Smooth muscle cell (in vitro differentiated cells): ENCODE measurements at regions not wholly inside any gene's neighbourhood (a gene's known extent, or its start where the extent isn't known, plus 50 kb on each side); places are given as distances from the start of the nearest gene placed in this dataset.

Experiments used
- DNase-seq: peaks from one replicate; lab custom pipeline; 2025; ENCODE audit not compliant: unreplicated experiment; lab: John Stamatoyannopoulos, UW
- H2AFZ ChIP-seq: fragments of 200-600 bp; sonication (generic); 2 replicates; pipeline ENCODE4 v1.6.0; 2016; ENCODE audit warnings: antibody characterized with exemption, low read depth, mild to moderate bottlenecking
- H3F3A ChIP-seq: fragments of 200-600 bp; sonication (generic); 2 replicates; pipeline ENCODE4 v1.6.0; 2017; ENCODE audit warnings: antibody characterized with exemption, low read depth
- H3K27ac ChIP-seq: fragments of 200-600 bp; sonication (generic); 2 replicates; pipeline ENCODE4 v1.5.1; 2016; ENCODE audit warnings: low read depth, mild to moderate bottlenecking
- H3K27me3 ChIP-seq: fragments of 200-600 bp; sonication (generic); 2 replicates; pipeline ENCODE4 v1.6.1; 2016; ENCODE audit warnings: low read depth, mild to moderate bottlenecking
- H3K36me3 ChIP-seq: fragments of 200-600 bp; sonication (generic); 2 replicates; pipeline ENCODE4 v1.5.1; 2016; ENCODE audit warnings: low read depth
- H3K4me1 ChIP-seq: fragments of 200-600 bp; sonication (generic); 2 replicates; pipeline ENCODE4 v1.5.1; 2016; ENCODE audit warnings: low read depth
- H3K4me2 ChIP-seq: fragments of 200-600 bp; sonication (generic); 2 replicates; pipeline ENCODE4 v1.6.0; 2016; ENCODE audit warnings: mild to moderate bottlenecking
- H3K4me3 ChIP-seq: fragments of 200-600 bp; sonication (generic); 2 replicates; pipeline ENCODE4 v1.5.1; 2016; ENCODE audit warnings: mild to moderate bottlenecking
- H3K79me2 ChIP-seq: fragments of 200-600 bp; sonication (generic); 2 replicates; pipeline ENCODE4 v1.6.0; 2016; ENCODE audit warnings: low read depth, mild to moderate bottlenecking
- H3K9ac ChIP-seq: fragments of 200-600 bp; sonication (generic); 2 replicates; pipeline ENCODE4 v1.6.0; 2016; ENCODE audit warnings: low read depth
- H3K9me3 ChIP-seq: fragments of 200-600 bp; sonication (generic); replicated peaks from 2 replicates; pipeline ENCODE4 v1.5.1; 2016; ENCODE audit warnings: low read depth
- H4K20me1 ChIP-seq: fragments of 200-600 bp; sonication (generic); 2 replicates; pipeline ENCODE4 v1.6.0; 2016; ENCODE audit warnings: low read depth
- WGBS: methylation state at CpG from one replicate; pipeline ENCODE4 v1.1.7; 2016; ENCODE audit warnings: low lambda C conversion rate; 5-methylcytosine and 5-hydroxymethylcytosine counted together
- TF ChIP-seq, protein P1 (sequence below): fragments of 200-600 bp; sonication (generic); IDR thresholded peaks from 2 replicates; pipeline ENCODE4 v1.5.1; 2017; ENCODE audit warnings: borderline replicate concordance, mild to moderate bottlenecking, antibody characterized with exemption; ENCODE audit not compliant: insufficient read depth, poor library complexity, severe bottlenecking

DNA sequence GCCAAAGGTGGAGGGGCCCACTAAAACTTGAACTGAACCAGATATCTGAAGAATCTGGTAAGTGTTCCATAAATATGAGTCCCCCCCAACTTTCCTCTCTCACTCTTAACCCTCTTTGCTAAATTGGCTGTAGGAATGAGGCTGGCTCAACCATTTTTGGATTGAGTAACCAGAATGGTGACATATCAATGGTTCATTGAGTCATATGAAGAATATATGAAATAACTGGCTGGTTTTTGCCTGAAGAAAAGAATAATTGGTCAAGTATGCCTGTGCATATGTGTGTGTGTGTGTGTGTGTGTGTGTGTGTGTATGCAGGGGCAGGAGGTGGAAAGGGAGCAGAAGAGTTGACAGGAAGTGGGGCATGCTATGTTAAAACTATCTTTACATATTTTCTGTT is 472.9 kb upstream of the THBS1 start:
- Histone ChIP-seq H3K27ac (no peak overlapping the region), H4K20me1 (no peaks in the 10 kb centered on the region), H3K79me2 (no peaks in the 10 kb centered on the region), H3K4me3 (no peak overlapping the region), H3K4me1 (no peaks in the 10 kb centered on the region), H3K36me3 (no peaks in the 10 kb centered on the region), H3F3A (no peaks in the 10 kb centered on the region), H3K4me2 (no peak overlapping the region), H3K9ac (no peak overlapping the region), H3K27me3 (no peaks in the 10 kb centered on the region), H3K9me3 (no peaks in the 10 kb centered on the region), H2AFZ (no peak overlapping the region)
- TF ChIP-seq, protein P1, sequence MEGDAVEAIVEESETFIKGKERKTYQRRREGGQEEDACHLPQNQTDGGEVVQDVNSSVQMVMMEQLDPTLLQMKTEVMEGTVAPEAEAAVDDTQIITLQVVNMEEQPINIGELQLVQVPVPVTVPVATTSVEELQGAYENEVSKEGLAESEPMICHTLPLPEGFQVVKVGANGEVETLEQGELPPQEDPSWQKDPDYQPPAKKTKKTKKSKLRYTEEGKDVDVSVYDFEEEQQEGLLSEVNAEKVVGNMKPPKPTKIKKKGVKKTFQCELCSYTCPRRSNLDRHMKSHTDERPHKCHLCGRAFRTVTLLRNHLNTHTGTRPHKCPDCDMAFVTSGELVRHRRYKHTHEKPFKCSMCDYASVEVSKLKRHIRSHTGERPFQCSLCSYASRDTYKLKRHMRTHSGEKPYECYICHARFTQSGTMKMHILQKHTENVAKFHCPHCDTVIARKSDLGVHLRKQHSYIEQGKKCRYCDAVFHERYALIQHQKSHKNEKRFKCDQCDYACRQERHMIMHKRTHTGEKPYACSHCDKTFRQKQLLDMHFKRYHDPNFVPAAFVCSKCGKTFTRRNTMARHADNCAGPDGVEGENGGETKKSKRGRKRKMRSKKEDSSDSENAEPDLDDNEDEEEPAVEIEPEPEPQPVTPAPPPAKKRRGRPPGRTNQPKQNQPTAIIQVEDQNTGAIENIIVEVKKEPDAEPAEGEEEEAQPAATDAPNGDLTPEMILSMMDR, result no peak
- no peak for DNase-seq

DNA sequence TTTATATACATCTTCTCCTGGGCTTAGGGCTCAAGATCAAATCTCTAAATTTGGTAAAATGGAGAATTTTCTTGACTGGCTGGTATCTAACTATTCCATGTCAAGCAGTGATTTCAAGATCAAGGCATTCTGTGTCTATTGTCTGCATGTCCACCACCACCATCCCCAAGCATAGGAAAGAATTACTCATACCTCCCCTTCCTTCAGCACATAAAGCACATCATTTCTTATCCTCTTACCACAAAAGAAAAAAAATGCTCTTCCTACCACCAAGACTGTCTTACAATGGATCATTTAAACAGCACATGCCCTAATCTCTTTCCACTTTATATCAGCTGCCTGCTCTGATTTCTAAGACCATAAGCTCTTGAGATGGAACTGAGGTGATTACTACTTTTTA is 470.5 kb upstream of the THBS1 start:
- TF ChIP-seq, protein P1, result no peak
- no peaks in the 10 kb centered on the region for H3K4me1 ChIP-seq
- no peak for DNase-seq
- H3F3A ChIP-seq, result no peaks in the 10 kb centered on the region
- no peak overlapping the region for H3K4me2 ChIP-seq
- H3K36me3 ChIP-seq, result no peaks in the 10 kb centered on the region
- no peak overlapping the region for H3K4me3 ChIP-seq
- H3K9me3 ChIP-seq, result no peaks in the 10 kb centered on the region
- no peaks in the 10 kb centered on the region for H3K27me3 ChIP-seq
- peak overlapping the region; percentile 33 for H3K27ac ChIP-seq
- no peak overlapping the region for H2AFZ ChIP-seq
- H3K79me2 ChIP-seq, result no peaks in the 10 kb centered on the region
- H3K9ac ChIP-seq, result no peak overlapping the region
- H4K20me1 ChIP-seq, result no peaks in the 10 kb centered on the region

DNA sequence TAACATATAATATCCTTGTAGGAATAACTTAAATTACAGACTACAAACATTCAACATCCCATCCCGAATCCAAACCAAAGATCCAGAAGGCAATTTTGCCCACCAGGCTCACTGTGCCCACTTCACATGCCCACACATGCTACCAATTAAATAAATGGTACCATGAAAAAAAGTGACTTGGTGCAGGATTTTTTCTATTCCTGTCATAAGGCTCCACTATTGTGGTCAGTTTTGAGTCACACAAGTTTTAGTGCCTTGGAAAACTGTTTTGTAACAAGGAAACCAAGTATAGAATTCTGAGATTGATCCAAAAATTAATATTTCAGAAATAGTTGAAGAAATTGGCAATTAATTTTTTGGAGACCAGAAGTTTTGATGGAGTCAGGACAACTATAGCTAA is 470.1 kb upstream of the THBS1 start:
- H3K4me3 ChIP-seq, result no peak overlapping the region
- no peaks in the 10 kb centered on the region for H3K36me3 ChIP-seq
- no peaks in the 10 kb centered on the region for H3K9me3 ChIP-seq
- no peak overlapping the region for H2AFZ ChIP-seq
- no peaks in the 10 kb centered on the region for H3K4me1 ChIP-seq
- no peak overlapping the region for H3K9ac ChIP-seq
- no peak for DNase-seq
- TF ChIP-seq, protein P1, result no peak
- peak overlapping the region; percentile 8 for H3K27ac ChIP-seq
- 80% methylated on average over 1 of the region's 1 CpG for WGBS
- H3K79me2 ChIP-seq, result no peaks in the 10 kb centered on the region
- H4K20me1 ChIP-seq, result no peaks in the 10 kb centered on the region
- H3K27me3 ChIP-seq, result no peaks in the 10 kb centered on the region
- no peak overlapping the region for H3K4me2 ChIP-seq
- no peaks in the 10 kb centered on the region for H3F3A ChIP-seq

DNA sequence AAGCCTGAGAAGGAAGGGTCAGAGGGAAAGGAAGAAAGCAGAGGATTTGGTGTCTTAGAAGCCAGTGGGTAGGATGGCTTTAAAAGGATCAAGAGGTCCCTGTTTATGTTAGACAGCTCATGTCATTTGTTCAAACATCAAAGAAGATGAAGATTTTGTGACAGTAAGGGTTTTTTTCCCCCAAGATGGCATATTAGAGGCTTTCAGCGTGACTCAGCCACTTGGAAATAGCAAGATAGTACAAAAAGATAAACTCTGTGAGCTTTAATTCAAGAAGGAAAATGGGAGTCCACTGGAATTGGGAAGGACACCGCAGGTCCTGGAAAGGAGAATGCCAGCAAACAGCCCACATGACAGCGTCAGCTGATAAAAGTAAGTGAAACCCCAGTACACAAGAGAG is 467.1 kb upstream of the THBS1 start:
- WGBS, result 22% methylated on average over 3 of the region's 3 CpGs
- no peak overlapping the region for H3K9ac ChIP-seq
- H3K9me3 ChIP-seq, result no peaks in the 10 kb centered on the region
- H3K4me2 ChIP-seq, result peak overlapping the region; percentile 22
- no peaks in the 10 kb centered on the region for H3K4me1 ChIP-seq
- TF ChIP-seq, protein P1, result no peak
- H3K27me3 ChIP-seq, result no peaks in the 10 kb centered on the region
- H3K36me3 ChIP-seq, result no peaks in the 10 kb centered on the region
- H3K79me2 ChIP-seq, result no peaks in the 10 kb centered on the region
- H3K4me3 ChIP-seq, result no peak overlapping the region
- H3F3A ChIP-seq, result no peaks in the 10 kb centered on the region
- no peaks in the 10 kb centered on the region for H4K20me1 ChIP-seq
- peak overlapping the region; percentile 37 for H3K27ac ChIP-seq
- DNase-seq, result no peak
- H2AFZ ChIP-seq, result peak overlapping the region; percentile 18
